ENCODE measurements at regions not wholly inside any gene's neighbourhood (a gene's known extent, or its start where the extent isn't known, plus 50 kb on each side); places are given as distances from the start of the nearest gene placed in this dataset.

GRCh38 chr10:31754803-31755624 lies 173.6 kb downstream of the ARHGAP12 start:
- no peak for DNase-seq (ENCODE audit: low read depth in 2 of 2)

- DNase-seq (ENCODE audit: low read depth in 2 of 2): no peak
Measured at GRCh38 chr10:31753681-31754080, 174.9 kb downstream of the ARHGAP12 start.

- DNase-seq (ENCODE audit: low read depth in 2 of 2): no peak
Measured at GRCh38 chr10:31752170-31752569, 176.5 kb downstream of the ARHGAP12 start.

GRCh38 chr10:31751738-31752080 lies 176.9 kb downstream of the ARHGAP12 start:
- no peak for DNase-seq (ENCODE audit: low read depth in 2 of 2)

DNA sequence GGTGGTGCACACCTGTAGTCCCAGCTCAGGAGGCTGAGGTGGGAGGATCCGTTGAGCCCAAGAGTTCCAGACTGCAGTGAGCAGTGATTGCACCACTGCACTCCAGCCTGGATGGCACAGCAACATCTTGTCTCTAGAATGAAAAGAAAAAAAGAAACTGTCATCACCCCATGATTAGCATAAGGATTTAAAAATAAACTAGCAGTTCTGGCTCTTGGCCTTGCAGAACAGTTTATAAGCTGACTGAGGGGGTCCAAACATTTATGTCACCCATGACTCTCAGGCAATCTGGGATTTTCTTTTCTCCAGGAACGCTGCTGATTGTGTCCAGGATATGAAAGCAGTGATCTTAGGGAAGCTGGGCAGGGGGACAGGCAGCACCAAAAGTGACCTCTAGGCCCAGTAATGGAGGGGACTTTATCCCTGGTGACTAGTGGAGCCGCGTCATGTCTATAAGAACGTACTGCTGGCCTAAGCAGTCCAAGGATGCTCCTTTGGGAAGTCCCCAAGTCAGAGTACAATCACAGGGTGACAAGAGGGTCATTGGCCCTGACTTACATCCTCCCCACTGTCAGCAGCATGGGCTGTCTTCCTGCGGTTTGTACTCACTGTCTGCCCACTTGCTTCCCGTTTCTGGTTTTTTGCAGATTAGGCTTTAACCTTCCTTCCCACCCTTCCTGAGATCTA lies 177.4 kb downstream of the ARHGAP12 start:
- no peak for DNase-seq (ENCODE audit: low read depth in 2 of 2)

- no peak for DNase-seq (ENCODE audit: low read depth in 2 of 2)
Measured at GRCh38 chr10:31749981-31750840, 178.4 kb downstream of the ARHGAP12 start.

GRCh38 chr10:31749301-31749700 lies 179.3 kb downstream of the ARHGAP12 start:
- no peak for DNase-seq (ENCODE audit: low read depth in 2 of 2)

DNA sequence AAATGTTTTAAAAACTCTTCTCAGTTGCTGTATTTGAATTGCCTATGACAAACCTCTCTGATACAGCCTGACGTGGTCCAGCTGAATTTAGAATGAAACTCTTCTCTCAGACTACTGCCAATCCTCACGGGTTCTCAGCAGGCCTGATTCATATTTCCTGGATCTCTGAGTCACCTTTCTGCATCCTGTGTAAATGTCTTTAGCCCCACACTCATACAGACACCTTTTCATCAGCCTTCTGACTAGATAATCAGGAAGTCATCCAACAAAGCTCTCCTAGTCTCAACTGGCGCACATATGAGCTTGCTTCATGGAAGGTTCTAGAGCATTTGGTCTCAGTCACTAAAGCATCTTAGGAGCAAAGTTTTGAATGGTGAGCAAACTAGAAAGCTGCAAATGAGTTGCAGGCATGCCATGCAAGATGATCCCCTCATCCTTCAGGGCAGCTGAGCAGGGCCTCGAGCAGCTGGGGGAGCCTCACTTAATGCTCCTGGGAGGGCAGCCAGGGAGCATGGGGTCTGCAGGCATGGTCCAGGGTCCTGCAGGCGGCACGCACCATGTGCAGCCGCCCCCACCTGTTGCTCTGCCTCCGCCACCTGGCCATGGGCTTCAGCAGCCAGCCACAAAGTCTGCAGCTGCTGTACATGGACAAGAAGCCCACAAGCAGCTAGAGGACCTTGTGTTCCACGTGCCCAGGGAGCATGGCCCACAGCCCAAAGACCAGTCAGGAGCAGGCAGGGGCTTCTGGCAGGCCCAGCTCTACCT lies 182.8 kb downstream of the ARHGAP12 start:
- DNase-seq (ENCODE audit: low read depth in 2 of 2): peak in 1 of 2 donors; percentile 47

DNA sequence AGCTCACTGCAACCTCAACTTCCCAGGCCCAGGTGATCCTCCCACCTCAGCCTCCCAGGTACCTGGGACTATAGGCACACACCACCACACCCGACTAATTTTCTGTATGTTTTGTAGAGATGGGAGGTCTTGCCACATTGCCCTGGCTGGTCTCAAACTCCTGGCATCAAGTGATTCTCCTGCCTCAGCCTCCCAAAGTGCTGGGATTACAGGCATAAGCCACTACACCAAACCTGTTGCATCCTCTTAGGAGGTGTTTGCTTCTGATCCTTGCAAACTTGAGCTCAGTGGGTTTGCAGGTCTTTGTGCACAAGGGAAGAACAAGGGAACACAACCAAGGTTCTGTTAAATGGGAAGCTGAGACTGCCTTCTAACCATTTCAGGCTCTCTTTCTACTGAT lies 184.6 kb downstream of the ARHGAP12 start:
- DNase-seq (ENCODE audit: low read depth in 2 of 2): no peak

GRCh38 chr10:31742255-31742654 lies 186.4 kb downstream of the ARHGAP12 start:
- DNase-seq (ENCODE audit: low read depth in 2 of 2): no peak

DNA sequence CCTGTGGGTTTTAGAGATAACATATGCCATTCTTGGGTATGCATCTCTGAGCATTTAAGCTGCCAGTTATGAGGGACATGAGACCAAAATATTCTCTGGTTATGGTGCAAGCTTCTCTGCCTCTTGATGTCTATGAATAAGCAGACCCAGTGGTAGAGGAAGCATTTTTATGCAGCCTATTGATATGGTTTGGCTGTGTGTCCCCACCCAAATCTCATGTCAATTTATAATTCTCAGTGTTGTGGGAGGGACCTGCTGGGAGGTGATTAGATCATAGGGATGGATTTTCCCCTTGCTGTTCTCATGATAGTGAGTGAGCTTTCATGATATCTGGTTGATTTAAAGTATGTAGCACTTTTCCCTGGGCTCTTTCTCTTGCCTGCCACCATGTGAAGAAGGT lies 187.2 kb downstream of the ARHGAP12 start:
- no peak for DNase-seq (ENCODE audit: low read depth in 2 of 2)

DNA sequence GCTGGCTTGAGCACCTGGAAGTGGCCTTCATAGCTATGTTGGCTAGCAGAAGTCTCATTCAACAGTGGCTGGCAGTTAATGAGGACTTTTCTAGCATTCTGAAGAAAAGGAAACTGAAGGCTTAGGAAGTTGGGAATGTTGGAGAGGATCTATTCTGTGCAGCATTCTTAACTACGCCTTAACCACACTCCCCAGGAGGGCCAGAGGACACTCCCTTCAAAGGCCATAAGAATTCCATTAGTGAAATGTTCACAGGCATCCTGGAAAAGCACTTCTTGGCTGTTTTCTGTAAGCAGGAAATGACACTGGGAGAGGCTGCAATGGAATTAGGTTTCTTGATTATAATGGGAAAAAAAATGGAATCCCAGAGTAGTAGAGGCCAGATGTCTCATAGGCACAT lies 188.9 kb downstream of the ARHGAP12 start:
- DNase-seq (ENCODE audit: low read depth in 2 of 2): no peak

DNA sequence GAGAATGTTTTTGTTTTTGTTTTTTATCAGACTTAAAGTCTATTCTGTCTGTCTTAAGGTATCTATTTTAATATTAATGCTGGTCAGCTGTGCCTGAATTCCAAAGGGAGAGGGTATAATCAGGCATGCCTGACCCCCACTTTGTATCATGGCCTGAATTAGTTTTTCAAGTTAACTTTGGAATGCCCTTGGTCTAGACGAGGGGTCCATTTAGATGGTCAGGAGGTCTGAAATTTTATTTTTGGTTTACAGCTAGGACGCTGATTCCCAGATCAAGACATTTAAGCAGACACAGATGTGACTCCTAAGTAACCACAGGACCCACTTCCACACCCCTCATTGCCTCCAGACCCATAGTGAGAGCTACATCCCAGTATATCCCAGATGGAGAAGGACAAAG lies 189.5 kb downstream of the ARHGAP12 start:
- DNase-seq (ENCODE audit: low read depth in 2 of 2): no peak

DNA sequence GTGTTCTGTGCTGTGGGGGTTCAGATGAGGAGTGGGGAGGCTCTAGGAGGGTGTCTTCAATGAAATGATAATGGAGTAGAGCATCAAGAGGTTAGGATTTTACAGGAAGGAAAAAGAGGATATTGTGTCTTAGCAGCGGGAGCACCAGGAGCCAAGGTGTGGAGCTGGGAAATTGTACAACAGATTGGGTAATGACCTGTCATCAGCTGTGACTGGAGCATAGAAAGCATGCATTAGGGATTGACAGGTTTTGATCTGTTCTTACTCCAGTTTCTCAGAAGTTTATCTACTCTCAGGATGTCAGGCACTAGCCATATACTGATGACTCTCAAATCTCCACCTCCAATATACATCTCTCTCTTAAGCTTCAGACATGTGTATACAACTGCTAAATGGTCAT lies 196.9 kb downstream of the ARHGAP12 start:
- DNase-seq (ENCODE audit: low read depth in 2 of 2): no peak

GRCh38 chr10:31730776-31731175 lies 197.9 kb downstream of the ARHGAP12 start:
- no peak for DNase-seq (ENCODE audit: low read depth in 2 of 2)

- DNase-seq (ENCODE audit: low read depth in 2 of 2): no peak
Measured at GRCh38 chr10:31728698-31729224, 199.9 kb downstream of the ARHGAP12 start.

DNA sequence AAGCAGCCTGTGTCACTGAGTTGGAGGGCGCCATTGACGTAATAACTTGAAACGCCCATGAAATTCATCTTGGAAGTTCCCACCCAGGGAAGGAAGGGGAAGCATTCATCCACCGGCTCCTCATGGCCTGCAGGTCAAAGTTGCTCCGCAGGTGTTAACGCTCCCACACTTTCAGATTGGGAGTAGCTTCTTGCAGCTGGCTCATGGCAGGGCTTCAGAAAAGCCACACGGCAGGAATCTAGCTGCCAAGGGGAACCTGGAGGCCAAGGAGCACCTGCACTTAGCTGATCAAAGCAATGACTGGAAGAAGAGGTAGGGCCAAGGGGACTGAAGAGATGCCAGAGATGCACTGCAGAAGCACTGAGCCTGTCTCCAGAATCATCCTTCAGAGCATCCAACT lies 203.2 kb downstream of the ARHGAP12 start:
- DNase-seq (ENCODE audit: low read depth in 2 of 2): no peak

DNA sequence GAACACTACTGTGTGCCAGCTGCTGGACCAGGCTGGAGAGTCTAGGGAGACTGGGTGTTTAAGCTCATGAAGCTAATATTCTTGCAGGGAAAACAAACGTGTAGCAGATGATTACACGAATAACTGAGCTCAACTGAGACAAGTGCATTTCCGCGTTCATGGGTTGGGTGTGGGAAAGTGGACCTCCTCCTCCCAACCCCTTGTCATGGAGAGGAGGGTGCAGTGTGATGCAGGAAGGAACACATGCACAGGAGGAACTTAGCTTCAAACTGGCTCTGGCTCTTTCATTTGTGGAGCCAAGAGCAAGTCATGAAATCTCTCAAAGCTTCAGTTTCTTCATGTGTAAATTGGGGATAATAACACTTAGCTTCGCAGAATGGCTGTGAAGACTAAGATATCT lies 204.3 kb downstream of the ARHGAP12 start:
- no peak for DNase-seq (ENCODE audit: low read depth in 2 of 2)

- no peak for DNase-seq (ENCODE audit: low read depth in 2 of 2)
Measured at GRCh38 chr10:31723106-31723750, 205.4 kb downstream of the ARHGAP12 start.

DNA sequence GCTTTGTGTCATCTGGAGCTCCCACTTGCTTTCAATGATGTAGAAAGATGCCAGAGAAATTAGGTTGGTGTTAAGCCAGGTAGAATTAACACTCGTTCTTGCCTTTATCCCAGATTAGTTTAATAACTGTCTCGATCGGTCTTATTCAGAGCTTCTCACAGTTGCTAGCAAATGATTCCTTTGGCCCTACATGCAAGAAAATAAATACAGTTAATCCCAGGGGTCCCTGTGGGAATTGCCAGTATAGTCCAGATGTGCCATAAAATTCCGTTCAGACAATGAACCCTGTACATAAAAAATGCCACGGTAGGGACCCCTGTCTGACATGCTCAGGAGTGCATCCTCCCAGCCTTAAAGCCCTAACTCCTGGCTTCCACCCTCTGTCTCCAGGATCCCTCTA lies 207.5 kb downstream of the ARHGAP12 start:
- no peak for DNase-seq (ENCODE audit: low read depth in 2 of 2)

- no peak for DNase-seq (ENCODE audit: low read depth in 2 of 2)
Measured at GRCh38 chr10:31720546-31720945, 208.1 kb downstream of the ARHGAP12 start.
